Epidermal melanocyte (primary cell): ENCODE measurements at regions not wholly inside any gene's neighbourhood (a gene's known extent, or its start where the extent isn't known, plus 50 kb on each side); places are given as distances from the start of the nearest gene placed in this dataset.
"Not testable (repeated sequence)": the region's sequence is repeated elsewhere in the genome, so short reads cannot be mapped to it uniquely, and the experiment has no call there.

Experiments used
- DNase-seq: peaks from one replicate; pipeline ENCODE4 v3.0.0; 2011; ENCODE audit warnings: low spot score; ENCODE audit not compliant: insufficient read length

DNA sequence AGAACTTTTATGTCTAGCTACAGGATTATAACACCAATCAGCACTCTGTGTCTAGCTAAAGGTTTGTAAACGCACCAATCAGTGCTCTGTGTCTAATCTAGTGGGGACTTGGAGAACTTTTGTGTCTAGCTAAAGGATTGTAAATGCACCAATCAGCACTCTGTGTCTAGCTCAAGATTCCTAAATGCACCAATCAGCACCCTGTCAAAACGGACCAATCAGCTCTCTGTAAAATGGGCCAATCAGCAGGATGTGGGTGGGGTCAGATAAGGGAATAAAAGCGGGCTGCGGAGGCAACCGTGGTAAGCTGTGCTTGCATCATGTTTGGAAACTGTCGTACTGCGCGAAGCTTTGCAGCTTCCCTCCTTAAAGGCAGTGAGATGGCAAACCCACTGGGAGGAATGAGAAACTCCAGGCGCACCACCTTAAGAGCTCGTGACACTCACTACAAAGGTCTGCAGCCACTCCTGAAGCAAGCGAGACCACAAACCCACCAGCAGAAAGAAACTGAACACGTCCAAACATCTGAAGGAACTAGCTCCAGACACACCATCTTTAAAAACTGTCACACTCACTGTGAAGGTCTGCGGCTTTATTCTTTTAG, 112.1 kb upstream of the DUSP22 start:
- DNase-seq: not testable (repeated sequence)

DNA sequence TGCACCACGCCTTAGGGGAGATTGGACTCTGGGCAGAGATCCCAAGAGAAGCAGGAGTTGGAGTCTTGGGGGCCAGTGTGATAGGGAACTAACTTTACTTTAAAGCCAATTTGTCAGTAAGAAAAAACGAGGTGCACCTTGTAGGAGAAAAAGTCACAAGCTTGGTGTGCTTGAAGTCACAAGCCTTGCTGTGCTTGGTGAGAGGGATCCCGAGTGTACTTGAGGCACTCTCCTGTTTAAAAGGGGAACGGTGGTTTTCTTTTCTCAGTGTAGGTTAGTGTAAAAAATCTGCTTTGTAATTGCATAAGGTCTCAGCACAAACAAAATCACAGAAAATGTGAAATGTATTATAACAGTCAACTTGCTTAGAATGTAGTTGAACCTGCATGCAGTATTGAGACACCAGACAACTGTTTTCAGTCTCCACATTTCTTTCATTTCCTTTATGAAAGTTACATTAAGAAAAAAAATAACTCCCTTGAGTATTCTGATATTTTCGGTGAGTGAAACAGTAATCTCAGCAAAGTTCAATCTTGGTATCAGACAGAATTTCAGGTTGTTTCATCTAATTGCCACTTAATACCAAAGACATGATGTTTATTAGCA, 111.1 kb upstream of the DUSP22 start:
- no peak for DNase-seq

DNA sequence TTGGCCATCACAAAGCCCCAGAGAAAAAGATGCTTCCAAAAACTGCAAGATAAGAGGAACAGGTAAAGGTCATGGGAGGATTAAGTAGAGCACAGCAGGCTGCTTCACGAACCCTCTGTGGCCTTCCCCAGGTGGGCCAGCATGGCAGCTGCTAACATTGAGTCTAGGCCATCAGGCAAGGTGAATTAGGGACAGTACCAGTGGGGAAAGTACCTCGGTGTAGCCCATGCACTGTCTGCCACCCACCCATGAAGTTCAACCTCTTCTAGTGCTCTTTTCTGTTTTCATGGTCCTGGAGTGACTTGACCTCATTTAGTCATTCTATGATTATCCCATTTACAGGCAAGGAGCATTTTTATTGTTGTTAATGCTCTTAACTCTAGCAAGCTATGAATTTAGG, 108.6 kb upstream of the DUSP22 start:
- no peak for DNase-seq

DNA sequence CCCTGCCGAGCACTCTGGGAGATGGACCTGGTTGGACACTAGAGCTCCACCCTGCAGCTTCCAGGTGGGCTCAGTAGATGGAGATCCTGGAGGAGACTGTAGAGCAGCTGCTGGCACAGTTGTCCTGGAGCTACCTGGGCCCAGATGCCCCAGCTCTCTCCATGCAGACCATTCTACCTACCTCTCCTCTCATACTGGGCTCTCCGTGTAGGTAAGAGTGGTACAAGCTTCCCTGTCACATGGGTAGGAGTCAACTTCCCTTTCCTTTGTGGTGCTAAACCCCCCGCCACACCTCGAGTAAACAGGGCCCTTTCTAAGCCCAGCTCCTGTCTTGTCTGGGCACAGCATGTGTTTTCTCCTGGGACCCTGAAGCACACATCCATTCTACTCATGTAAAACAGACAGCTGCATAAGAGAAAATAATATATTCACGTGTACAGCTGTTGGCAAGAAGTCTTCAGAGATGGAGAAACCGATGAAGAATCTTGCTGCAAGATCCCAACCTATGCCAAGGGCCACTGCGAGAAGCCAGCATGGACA, 108.1 kb upstream of the DUSP22 start:
- DNase-seq: no peak

DNA sequence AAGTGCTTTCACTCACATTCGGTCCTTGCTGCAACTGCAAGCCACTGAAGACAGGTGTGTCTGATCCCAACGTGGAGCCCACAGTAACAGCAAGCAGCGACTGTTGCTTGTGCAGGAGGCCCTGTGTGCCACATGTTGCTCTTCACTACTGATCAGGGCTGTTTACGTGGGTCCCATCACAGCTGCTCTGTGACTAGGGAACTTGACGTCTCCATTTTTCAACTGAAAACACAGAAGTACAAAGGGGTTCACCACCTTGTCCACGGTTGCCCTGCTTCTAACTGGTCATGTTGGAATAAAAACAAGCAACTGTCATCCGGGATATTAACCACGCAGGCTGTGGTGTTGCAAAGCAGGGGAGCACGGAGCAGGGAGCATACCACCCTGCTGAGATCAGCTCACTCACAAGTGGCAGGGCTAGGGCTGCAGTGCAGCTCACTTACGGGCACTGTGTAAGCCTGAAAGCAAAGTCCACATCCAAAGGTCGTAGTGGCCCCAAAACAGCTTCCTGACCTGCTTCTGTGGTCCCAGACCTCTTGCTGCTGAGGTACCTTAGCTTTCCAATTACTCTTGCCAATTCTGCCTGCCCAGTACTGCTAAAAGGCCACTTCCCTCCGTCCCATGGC, 105.8 kb upstream of the DUSP22 start:
- DNase-seq: no peak

DNA sequence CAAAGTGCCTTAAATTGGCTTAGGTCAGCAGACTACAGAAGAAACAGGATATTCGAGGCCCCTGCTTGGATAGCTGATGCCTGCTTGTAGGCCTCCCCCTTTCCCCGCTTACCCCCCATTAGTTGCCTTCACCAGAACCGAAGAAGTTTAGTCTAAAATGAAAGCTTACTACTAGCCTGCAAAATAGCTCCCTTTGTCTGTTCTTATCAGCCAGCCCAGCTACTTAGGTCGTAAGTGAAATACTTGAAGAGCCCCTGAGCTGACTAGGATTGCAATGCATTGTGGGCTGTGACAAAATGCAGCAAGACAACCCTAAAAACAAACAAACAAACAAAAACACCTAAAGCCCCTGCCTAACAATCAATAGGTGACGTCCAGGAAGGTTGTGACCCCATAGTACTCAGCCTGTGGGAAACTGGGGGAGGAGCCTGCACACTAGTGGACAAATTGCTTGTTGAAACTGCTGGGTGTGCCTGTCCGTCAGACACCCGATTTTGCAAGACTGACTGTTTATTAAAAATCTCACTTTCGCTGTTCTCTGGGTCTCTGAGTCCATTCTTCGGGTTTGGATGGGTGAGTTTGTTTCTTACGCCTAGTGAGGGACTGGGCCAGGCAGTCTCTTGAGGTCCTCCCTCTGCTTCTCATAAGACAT, 105.0 kb upstream of the DUSP22 start:
- no peak for DNase-seq

DNA sequence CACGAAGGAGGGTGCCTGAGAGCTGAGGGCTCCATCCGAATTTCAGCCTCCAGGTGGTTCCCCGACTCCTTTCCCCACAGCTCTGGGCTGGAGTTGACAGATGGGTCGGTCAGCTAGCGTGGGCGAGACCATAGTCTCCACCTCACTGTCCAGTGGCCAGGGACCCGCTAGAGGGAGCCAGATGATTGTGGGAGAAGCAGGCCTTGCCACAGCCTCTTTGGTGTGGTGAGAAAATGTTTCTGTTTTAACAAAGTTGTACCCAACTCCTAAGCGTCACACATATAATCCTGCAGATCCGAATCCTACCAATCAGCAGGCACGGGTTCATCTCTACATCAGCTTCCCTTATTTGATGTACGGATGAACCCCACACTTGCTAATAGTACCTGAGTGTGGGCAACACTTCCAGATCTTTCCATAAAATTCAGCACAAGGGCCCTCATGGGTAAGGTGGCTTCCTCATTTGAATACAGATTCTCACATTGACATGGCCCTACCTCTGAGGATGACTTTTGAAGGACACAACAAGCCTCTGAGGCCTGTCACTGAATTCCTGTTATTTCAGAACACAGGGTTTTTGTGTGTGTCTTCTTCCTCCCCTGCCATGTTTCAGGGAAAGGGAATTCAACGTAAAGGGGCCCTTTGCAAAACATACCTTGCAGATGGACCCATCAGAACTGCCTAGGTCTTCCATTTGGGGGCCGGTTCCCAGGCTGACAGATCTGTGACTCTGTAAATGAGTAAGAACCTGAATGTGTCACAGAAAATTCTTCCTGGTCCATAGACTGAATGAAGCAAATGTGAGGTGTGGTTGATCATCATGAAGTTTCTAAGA, 103.2 kb upstream of the DUSP22 start:
- DNase-seq: peak; percentile 72

DNA sequence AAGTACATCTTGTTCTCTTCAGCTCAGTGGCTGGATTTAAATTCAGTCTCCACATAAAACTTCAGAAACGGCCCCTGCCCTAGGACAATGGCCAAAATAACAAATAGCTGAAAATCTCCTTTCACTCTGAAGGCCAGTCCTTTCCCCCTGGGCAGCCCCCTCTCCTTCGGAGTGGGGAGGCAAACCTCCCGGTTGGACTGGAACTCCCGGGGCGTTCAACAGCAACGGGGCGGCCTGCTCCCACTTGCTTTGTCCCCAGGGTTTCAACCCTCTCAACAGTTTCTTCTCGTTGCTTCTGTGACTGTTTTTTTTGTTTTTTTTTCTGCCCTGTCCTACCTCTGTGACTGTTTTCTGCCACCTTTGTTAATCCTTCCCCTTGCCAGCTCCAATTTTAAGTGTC, 102.6 kb upstream of the DUSP22 start:
- no peak for DNase-seq

DNA sequence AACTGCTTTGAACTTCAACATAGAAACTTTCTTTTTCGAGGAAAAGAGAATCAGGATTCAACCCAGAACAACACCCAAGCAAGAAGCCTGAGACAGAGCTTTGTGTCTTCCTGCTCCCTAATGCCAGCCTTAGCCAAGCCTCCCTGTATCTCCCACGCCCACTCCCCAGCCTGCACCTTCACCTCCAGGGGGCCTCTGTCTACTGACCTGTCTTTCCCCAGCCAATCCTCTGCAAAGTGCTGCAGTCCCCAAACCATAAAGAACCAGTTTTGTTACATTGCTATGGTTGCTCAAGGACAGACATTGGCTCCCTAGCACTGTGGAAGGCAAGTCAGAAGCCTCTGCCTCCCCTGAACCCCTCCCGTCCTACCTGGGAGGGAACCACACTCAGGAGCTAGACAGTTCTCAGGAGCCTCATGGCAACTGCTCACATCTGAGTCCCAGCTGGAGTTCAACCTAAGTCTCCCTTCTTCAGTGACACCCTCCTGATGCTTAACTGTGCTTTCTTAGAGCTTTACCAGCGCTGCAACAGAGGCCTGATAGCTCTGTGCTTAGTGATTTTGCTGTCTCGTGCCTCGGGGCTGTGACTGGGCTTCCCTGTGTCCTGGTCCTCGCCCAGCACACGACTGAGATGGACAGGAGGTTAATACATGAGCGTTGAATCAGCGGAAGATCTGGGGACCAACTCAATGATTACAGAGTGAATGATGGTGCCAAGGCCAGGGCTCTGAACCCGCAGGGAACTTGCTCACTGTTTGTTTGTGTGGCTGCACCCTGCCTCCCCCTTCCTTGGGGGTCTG, 101.5 kb upstream of the DUSP22 start:
- DNase-seq: no peak

DNA sequence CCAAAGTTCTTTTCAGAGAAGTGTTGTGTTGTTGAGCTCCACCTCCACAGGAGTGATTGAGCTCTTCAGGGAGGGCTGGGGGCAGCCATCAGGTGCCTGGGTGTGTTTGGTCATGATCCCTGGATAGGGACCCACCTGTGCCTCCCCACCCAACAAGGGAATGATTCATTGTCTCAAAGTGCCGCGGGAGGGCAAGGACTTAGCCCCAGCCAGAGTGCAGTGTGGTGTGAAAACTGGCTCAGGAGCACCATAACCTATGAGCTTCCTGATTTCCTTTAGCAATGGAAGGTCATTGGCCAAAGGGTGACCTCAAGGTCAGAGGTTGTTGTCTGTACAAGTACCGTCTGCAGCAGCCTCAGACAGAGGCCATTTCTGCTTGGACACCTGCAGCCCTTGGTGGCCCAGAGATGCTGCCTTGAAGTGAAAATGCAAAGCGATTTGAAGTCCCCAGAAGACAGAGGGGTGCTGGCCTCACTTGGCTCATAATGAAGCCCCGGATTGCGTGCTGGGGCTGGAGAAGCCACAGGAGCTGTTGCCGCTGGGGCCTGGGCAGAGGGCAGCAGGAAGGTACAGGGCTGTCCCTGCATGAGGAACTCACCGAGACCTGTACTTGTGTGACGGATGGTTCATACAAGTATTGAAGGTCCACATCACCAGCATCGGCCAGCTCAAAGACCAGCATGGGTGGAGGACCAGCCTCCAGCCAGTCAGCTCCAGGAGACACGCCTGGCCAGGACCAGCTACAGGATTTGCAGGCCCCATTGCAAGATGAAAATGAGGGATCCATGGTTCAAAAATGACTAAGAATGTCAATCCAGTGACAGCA, 100.6 kb upstream of the DUSP22 start:
- no peak for DNase-seq

DNA sequence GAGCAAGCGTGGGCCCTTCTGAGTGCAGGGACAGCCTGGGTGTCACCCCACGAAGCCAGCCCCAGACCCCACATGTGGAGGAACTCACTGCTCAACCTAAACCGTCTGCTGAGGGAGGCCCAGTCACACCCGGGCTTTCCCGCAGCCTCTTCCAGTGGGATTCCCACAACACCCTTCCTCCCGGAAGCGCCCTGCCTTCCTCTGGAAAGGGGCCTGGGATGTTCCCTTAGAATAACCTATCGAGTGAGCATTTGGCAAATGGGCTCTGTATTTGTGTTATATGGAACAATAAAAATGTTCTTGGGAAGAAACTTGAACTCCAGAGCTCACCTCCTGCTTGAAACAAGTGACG, 100.0 kb upstream of the DUSP22 start:
- DNase-seq: no peak

DNA sequence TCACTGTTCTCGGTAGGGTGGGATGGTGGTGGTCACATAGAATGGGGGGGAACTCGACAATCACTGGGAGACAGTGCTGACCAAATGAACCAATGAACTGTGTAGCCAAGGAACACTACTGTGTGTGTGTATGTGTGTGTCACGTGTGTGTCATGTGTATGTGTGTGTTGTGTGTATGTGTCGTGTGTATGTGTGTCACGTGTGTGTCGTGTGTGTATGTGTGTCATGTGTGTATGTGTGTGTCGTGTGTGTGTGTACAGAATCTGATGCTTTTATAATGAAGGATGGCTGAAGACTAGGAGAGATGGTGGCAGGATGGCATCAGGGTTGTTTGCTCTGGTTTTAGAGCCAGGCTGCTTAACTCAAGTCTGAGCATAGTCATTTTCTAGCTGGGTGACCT, 99.1 kb upstream of the DUSP22 start:
- DNase-seq: no peak

DNA sequence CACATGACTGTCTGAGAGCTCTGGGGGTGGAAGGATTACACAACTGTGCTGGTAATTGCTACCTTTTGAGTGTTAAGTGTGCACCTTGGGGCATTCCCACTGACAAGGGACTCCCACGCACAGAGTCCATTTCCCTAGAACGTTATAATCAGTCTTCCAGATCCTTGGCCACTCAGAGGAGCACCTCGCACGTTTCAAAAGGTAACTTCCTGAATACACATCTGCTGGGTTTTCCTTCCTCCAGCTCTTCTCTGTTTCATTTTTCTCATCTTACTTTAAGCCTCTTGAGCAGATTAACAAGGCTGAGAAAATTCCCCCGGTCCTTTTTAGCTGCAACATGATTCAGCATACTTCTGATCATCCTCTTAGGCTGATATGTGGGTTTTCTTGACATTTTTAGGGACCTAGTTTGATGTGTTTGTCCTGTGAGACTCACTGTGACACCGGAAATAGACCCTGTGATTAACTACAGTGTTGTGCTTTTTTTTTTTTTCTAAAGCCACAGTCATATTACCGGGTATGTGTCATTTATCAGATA, 98.4 kb upstream of the DUSP22 start:
- no peak for DNase-seq

DNA sequence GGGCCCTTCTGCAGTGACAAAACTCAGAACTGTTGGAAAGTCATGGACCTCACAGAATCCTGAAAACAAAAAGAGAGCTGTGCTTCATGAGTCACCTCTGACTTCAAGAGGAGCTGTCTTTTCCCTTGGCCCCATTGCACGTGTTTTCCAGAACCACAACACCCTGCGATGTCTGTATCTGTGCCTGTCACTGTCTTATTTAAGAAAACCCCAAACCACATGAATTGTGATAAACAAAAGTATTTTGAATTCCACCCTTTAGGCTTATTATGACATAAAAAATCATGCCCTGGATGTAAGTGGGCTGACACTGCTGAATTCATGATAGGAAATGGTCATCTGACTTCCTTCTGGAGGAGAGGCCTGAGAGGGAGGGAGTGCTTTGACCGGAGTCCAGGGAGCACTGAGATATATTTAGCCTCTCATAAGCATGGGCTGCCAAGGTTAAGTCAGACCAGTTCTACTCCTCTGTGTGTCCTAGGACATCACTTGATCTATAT, 96.4 kb upstream of the DUSP22 start:
- peak; percentile 44 for DNase-seq

DNA sequence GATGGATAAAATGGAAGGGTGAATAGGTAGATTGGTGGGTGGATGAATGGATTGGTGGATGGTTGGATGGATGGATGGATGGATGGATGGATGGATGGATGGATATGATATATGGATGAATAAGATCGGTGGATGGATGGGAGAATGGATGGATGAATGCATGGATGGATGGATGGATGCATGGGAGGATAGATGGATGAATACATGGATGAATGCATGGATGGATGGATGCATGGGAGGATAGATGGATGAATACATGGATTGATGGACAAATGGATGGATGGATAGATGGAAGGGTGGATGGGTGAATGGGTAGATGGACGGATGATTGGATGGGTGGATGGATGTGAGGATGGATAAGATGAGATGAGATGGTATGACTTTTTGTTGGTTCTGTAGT, 95.7 kb upstream of the DUSP22 start:
- DNase-seq: no peak

DNA sequence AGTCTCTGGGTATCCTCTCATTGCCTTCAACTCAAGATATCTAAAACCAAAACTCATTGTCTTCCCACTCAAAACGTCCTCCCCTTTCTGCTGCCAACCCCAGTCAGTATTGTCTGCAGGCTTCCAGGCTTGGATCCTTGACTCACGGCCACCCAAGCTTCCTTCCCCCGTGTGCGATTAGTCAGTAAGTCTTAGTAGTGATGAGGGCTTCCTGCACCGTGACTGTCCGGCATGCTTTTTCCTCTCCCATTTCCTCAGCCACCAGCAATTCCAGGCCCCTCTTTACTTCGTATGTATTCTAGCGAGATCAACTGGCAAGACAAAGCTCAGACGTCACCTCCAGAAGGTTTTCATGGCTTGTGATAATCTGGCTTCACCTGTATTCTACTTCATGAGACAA, 88.6 kb upstream of the DUSP22 start:
- DNase-seq: no peak

DNA sequence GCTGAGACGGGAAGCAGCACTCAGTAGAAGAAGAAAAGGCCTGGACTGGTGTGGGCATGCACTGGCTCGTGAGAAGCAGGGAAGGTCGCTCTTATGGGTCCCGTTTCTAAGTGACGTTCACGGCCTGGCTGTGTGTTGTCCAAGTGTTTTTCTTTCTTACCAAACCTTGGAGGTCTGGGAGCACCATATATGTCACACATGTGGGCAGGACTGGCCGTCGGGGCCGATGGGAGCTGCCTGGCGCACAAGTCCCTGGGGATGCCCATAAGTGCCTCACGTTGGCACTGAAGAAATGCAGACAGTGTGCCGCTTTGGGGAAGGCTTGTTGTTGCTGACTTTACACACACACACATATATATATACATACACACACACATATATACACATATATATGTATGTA, 86.0 kb upstream of the DUSP22 start:
- DNase-seq: no peak

DNA sequence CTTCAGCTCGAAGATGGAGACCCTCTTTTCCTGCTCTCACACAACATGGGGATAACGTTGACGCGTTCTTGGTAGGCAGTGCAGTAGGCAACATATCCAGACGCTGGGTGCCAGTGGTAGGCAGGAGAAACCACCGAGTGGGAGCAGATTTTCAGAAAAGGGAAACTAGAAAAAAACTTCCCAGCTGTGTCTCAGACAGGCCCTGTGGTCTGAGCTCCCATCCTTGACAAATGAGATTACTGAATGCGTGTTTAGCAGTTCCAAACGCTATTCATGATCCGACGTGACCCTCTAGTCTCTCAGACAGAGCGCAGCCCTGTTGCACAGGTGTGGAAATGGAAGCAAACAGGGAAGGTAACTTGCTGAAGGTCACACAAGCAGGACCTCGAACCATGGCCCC, 83.9 kb upstream of the DUSP22 start:
- DNase-seq: no peak

DNA sequence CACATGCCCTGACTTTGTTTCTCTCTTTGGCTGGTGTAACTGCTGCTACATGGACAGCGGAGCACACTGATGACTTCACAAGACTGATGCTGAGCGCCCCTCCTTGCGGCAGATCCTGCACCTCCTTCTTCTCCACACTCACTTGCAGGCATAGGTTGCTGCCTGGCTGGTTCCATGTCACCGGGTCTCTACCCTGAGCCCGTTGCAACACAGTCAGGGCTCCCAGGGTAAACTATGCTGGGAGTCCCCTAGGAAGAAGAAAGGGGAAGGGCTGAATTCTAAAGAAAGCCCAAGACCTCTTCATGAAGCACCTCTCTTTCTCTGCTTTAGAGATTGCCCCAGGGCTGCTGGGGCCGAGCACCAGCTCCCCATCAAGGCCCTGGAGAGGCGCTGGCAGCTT, 83.3 kb upstream of the DUSP22 start:
- DNase-seq: no peak
